Stimulated activated naive CD8-positive, alpha-beta T cell treated with anti-CD3 and anti-CD28 coated beads, Interleukin-15, Interleukin-2, amounts not matched to agents 100 ng/mL and 50 ng/mL, for 24 hours (primary cell): ENCODE measurements at regions not wholly inside any gene's neighbourhood (a gene's known extent, or its start where the extent isn't known, plus 50 kb on each side); places are given as distances from the start of the nearest gene placed in this dataset.

Experiments used
- H3K27ac Mint-ChIP-seq: one replicate; pipeline ENCODE4 v1.8.0; 2021; ENCODE audit warnings: mild to moderate bottlenecking, mixed read lengths
- H3K27me3 Mint-ChIP-seq: one replicate; pipeline ENCODE4 v1.8.0; 2021; ENCODE audit warnings: mixed read lengths
- H3K36me3 Mint-ChIP-seq: one replicate; pipeline ENCODE4 v1.8.0; 2021; ENCODE audit warnings: low read depth, mixed read lengths
- H3K4me1 Mint-ChIP-seq: one replicate; pipeline ENCODE4 v1.8.0; 2021; ENCODE audit warnings: low read depth, mixed read lengths
- H3K4me3 Mint-ChIP-seq: one replicate; pipeline ENCODE4 v1.8.0; 2021; ENCODE audit warnings: mild to moderate bottlenecking, mixed read lengths
- H3K9me3 Mint-ChIP-seq: one replicate; pipeline ENCODE4 v1.8.0; 2021; ENCODE audit warnings: mixed read lengths

GRCh38 chr21:38897532-38898421 is 92.0 kb downstream of the ETS2 start:
- no peak overlapping the region for H3K4me3 Mint-ChIP-seq
- no peaks in the 10 kb centered on the region for H3K36me3 Mint-ChIP-seq
- H3K9me3 Mint-ChIP-seq: peaks cover 21% of the 10 kb centered on the region
- no peak overlapping the region for H3K27ac Mint-ChIP-seq
- H3K4me1 Mint-ChIP-seq: peaks cover 8% of the 10 kb centered on the region
- H3K27me3 Mint-ChIP-seq: peaks cover 20% of the 10 kb centered on the region

- Mint-ChIP-seq H3K4me3 (no peak overlapping the region), H3K27ac (no peak overlapping the region), H3K9me3 (peaks cover 11% of the 10 kb centered on the region), H3K4me1 (peaks cover 4% of the 10 kb centered on the region), H3K36me3 (no peaks in the 10 kb centered on the region), H3K27me3 (peaks cover 30% of the 10 kb centered on the region)
Observed at GRCh38 chr21:38894899-38895298, 89.2 kb downstream of the ETS2 start.

GRCh38 chr21:38888991-38889561 is 83.3 kb downstream of the ETS2 start:
- no peaks in the 10 kb centered on the region for H3K4me1 Mint-ChIP-seq
- H3K36me3 Mint-ChIP-seq: no peaks in the 10 kb centered on the region
- H3K4me3 Mint-ChIP-seq: no peak overlapping the region
- H3K27ac Mint-ChIP-seq: no peak overlapping the region
- H3K27me3 Mint-ChIP-seq: peaks cover 23% of the 10 kb centered on the region
- H3K9me3 Mint-ChIP-seq: peaks cover 16% of the 10 kb centered on the region

GRCh38 chr21:38887749-38888148 is 82.0 kb downstream of the ETS2 start:
- Mint-ChIP-seq H3K27me3 (peaks cover 27% of the 10 kb centered on the region), H3K4me3 (no peak overlapping the region), H3K9me3 (peaks cover 26% of the 10 kb centered on the region), H3K4me1 (no peaks in the 10 kb centered on the region), H3K27ac (no peak overlapping the region), H3K36me3 (no peaks in the 10 kb centered on the region)

GRCh38 chr21:38887062-38887686 is 81.4 kb downstream of the ETS2 start:
- Mint-ChIP-seq H3K27ac (no peak overlapping the region), H3K27me3 (peaks cover 21% of the 10 kb centered on the region), H3K4me3 (no peak overlapping the region), H3K4me1 (no peaks in the 10 kb centered on the region), H3K36me3 (no peaks in the 10 kb centered on the region), H3K9me3 (peaks cover 26% of the 10 kb centered on the region)

- Mint-ChIP-seq H3K36me3 (peaks cover 6% of the 10 kb centered on the region), H3K4me3 (no peak overlapping the region), H3K9me3 (peaks cover 35% of the 10 kb centered on the region), H3K27me3 (peaks cover 26% of the 10 kb centered on the region), H3K27ac (no peak overlapping the region), H3K4me1 (no peaks in the 10 kb centered on the region)
Observed at GRCh38 chr21:38885909-38886308, 80.2 kb downstream of the ETS2 start.

- peaks cover 33% of the 10 kb centered on the region for H3K9me3 Mint-ChIP-seq
- peaks cover 6% of the 10 kb centered on the region for H3K36me3 Mint-ChIP-seq
- peaks cover 19% of the 10 kb centered on the region for H3K27me3 Mint-ChIP-seq
- no peak overlapping the region for H3K27ac Mint-ChIP-seq
- H3K4me3 Mint-ChIP-seq: no peak overlapping the region
- no peaks in the 10 kb centered on the region for H3K4me1 Mint-ChIP-seq
Observed at GRCh38 chr21:38884440-38884839, 78.7 kb downstream of the ETS2 start.

- Mint-ChIP-seq H3K4me1 (no peaks in the 10 kb centered on the region), H3K27me3 (peaks cover 19% of the 10 kb centered on the region), H3K36me3 (peaks cover 6% of the 10 kb centered on the region), H3K27ac (no peak overlapping the region), H3K4me3 (no peak overlapping the region), H3K9me3 (peaks cover 39% of the 10 kb centered on the region)
Observed at GRCh38 chr21:38883142-38883541, 77.4 kb downstream of the ETS2 start.

- peaks cover 6% of the 10 kb centered on the region for H3K36me3 Mint-ChIP-seq
- peaks cover 28% of the 10 kb centered on the region for H3K9me3 Mint-ChIP-seq
- H3K4me1 Mint-ChIP-seq: no peaks in the 10 kb centered on the region
- H3K27me3 Mint-ChIP-seq: peaks cover 14% of the 10 kb centered on the region
- H3K27ac Mint-ChIP-seq: no peak overlapping the region
- no peak overlapping the region for H3K4me3 Mint-ChIP-seq
Observed at GRCh38 chr21:38881131-38881530, 75.4 kb downstream of the ETS2 start.

- H3K4me3 Mint-ChIP-seq: no peak overlapping the region
- peaks cover 6% of the 10 kb centered on the region for H3K36me3 Mint-ChIP-seq
- peaks cover 14% of the 10 kb centered on the region for H3K27me3 Mint-ChIP-seq
- no peak overlapping the region for H3K27ac Mint-ChIP-seq
- no peaks in the 10 kb centered on the region for H3K4me1 Mint-ChIP-seq
- peaks cover 28% of the 10 kb centered on the region for H3K9me3 Mint-ChIP-seq
Observed at GRCh38 chr21:38880577-38880966, 74.8 kb downstream of the ETS2 start.

GRCh38 chr21:38879912-38880576 is 74.3 kb downstream of the ETS2 start:
- H3K27ac Mint-ChIP-seq: no peak overlapping the region
- peaks cover 28% of the 10 kb centered on the region for H3K9me3 Mint-ChIP-seq
- H3K27me3 Mint-ChIP-seq: peaks cover 14% of the 10 kb centered on the region
- H3K36me3 Mint-ChIP-seq: peaks cover 6% of the 10 kb centered on the region
- H3K4me3 Mint-ChIP-seq: no peak overlapping the region
- no peaks in the 10 kb centered on the region for H3K4me1 Mint-ChIP-seq

GRCh38 chr21:38878379-38879179 is 72.8 kb downstream of the ETS2 start:
- Mint-ChIP-seq H3K27ac (no peak overlapping the region), H3K4me3 (no peak overlapping the region), H3K27me3 (peaks cover 9% of the 10 kb centered on the region), H3K9me3 (peaks cover 22% of the 10 kb centered on the region), H3K4me1 (no peaks in the 10 kb centered on the region), H3K36me3 (peaks cover 6% of the 10 kb centered on the region)

- peaks cover 7% of the 10 kb centered on the region for H3K9me3 Mint-ChIP-seq
- no peaks in the 10 kb centered on the region for H3K4me1 Mint-ChIP-seq
Observed at GRCh38 chr21:38875694-38876492, 70.2 kb downstream of the ETS2 start.

More at GRCh38 chr21:38875694-38876492, 70.2 kb downstream of the ETS2 start:
- Mint-ChIP-seq H3K4me3 (no peak overlapping the region), H3K27ac (no peak overlapping the region), H3K36me3 (no peaks in the 10 kb centered on the region), H3K27me3 (peaks cover 7% of the 10 kb centered on the region)
